GM21381 (cell line): ENCODE measurements at regions not wholly inside any gene's neighbourhood (a gene's known extent, or its start where the extent isn't known, plus 50 kb on each side); places are given as distances from the start of the nearest gene placed in this dataset.
"Not testable (repeated sequence)": the region's sequence is repeated elsewhere in the genome, so short reads cannot be mapped to it uniquely, and the experiment has no call there.

ENCODE experiments used
- ATAC-seq: cut with Tn5 transposase; IDR thresholded peaks from one replicate; pipeline ENCODE4 v1.9.1; 2021; ENCODE audit warnings: mild to moderate bottlenecking, moderate library complexity; ENCODE audit not compliant: unreplicated experiment

- ATAC-seq: no peak
These were observed 215.1 kb upstream of the PITX2 start for GRCh38 chr4:110837896-110838450.

GRCh38 chr4:110840221-110840654 is 217.4 kb upstream of the PITX2 start:
- ATAC-seq: no peak

- no peak for ATAC-seq
These were observed 225.9 kb upstream of the PITX2 start for GRCh38 chr4:110848787-110849186.

- no peak for ATAC-seq
These were observed 226.6 kb upstream of the PITX2 start for GRCh38 chr4:110849461-110849860.

GRCh38 chr4:110850461-110851442 is 227.9 kb upstream of the PITX2 start:
- no peak for ATAC-seq

GRCh38 chr4:110851989-110852388 is 229.1 kb upstream of the PITX2 start:
- no peak for ATAC-seq

- ATAC-seq: no peak
These were observed 229.9 kb upstream of the PITX2 start for GRCh38 chr4:110852793-110853192.

- ATAC-seq: no peak
These were observed 230.4 kb upstream of the PITX2 start for GRCh38 chr4:110853242-110853641.

GRCh38 chr4:110854021-110854678 is 231.3 kb upstream of the PITX2 start:
- ATAC-seq: no peak

GRCh38 chr4:110860125-110860524 is 237.2 kb upstream of the PITX2 start:
- no peak for ATAC-seq

GRCh38 chr4:110860901-110861300 is 238.0 kb upstream of the PITX2 start:
- no peak for ATAC-seq

GRCh38 chr4:110865611-110866259 is 242.9 kb upstream of the PITX2 start:
- ATAC-seq: no peak

- peak; percentile 51 for ATAC-seq
These were observed 244.5 kb upstream of the PITX2 start for GRCh38 chr4:110867251-110867960.

- ATAC-seq: no peak
These were observed 245.3 kb upstream of the PITX2 start for GRCh38 chr4:110867981-110868720.

GRCh38 chr4:110869114-110869513 is 246.2 kb upstream of the PITX2 start:
- ATAC-seq: no peak

GRCh38 chr4:110869862-110870572 is 247.1 kb upstream of the PITX2 start:
- ATAC-seq: peak; percentile 86

- ATAC-seq: not testable (repeated sequence)
These were observed 253.3 kb upstream of the PITX2 start for GRCh38 chr4:110876214-110876613.

GRCh38 chr4:110876866-110877265 is 254.0 kb upstream of the PITX2 start:
- no peak for ATAC-seq

- ATAC-seq: no peak
These were observed 255.0 kb upstream of the PITX2 start for GRCh38 chr4:110877778-110878370.
